ENCODE measurements at regions not wholly inside any gene's neighbourhood (a gene's known extent, or its start where the extent isn't known, plus 50 kb on each side); places are given as distances from the start of the nearest gene placed in this dataset.

DNA sequence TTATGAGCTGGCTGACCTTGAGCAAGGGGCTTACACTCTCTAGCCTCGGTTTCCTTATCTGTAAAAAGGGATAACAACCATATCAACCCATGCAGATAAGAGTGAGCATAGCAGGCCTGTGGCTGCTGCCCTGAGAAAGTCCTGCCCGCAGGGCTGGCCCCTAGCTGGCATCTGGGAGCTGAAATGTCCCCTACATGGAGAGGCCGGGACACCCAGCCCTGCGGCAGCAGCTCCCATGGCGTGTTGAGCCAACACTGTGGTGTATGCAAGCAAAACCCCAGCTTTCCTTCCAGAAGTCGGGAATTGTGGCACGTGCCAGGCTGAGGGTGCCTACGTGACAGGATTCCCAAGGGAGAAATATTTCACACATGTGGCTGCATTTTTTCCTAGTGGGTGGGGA is 358.9 kb downstream of the CTTN start:
- no peak for ATAC-seq
- TF ChIP-seq, protein P1, sequence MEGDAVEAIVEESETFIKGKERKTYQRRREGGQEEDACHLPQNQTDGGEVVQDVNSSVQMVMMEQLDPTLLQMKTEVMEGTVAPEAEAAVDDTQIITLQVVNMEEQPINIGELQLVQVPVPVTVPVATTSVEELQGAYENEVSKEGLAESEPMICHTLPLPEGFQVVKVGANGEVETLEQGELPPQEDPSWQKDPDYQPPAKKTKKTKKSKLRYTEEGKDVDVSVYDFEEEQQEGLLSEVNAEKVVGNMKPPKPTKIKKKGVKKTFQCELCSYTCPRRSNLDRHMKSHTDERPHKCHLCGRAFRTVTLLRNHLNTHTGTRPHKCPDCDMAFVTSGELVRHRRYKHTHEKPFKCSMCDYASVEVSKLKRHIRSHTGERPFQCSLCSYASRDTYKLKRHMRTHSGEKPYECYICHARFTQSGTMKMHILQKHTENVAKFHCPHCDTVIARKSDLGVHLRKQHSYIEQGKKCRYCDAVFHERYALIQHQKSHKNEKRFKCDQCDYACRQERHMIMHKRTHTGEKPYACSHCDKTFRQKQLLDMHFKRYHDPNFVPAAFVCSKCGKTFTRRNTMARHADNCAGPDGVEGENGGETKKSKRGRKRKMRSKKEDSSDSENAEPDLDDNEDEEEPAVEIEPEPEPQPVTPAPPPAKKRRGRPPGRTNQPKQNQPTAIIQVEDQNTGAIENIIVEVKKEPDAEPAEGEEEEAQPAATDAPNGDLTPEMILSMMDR (conservative IDR thresholded peaks at IDR 0.05; ENCODE audit: low read depth in 2 of 2) = no peak
- TF ChIP-seq NANOG (IDR thresholded peaks at IDR 0.05; ENCODE audit: borderline replicate concordance) (no peak), JUNB (IDR thresholded peaks at IDR 0.05; ENCODE audit: unreplicated experiment) (no peak), POLR2AphosphoS5 (IDR thresholded peaks at IDR 0.05; ENCODE audit: low read depth) (no peak), EZH2phosphoT487 (IDR thresholded peaks at IDR 0.05; ENCODE audit: unreplicated experiment) (no peak), ZNF331 (CRISPR knock-in tag; IDR thresholded peaks at IDR 0.05; ENCODE audit: low read depth) (no peak), CREB1 (CRISPR knock-in tag; IDR thresholded peaks at IDR 0.05; ENCODE audit: low read depth) (no peak), ZNF114 (CRISPR knock-in tag; IDR thresholded peaks at IDR 0.05) (no peak), ETS1 (IDR thresholded peaks at IDR 0.05) (no peak), STAT1 (IDR thresholded peaks at IDR 0.05; ENCODE audit: unreplicated experiment) (no peak), EZH2 (IDR thresholded peaks at IDR 0.05; ENCODE audit: low read depth, unreplicated experiment) (no peak)
- TF ChIP-seq, protein P2, sequence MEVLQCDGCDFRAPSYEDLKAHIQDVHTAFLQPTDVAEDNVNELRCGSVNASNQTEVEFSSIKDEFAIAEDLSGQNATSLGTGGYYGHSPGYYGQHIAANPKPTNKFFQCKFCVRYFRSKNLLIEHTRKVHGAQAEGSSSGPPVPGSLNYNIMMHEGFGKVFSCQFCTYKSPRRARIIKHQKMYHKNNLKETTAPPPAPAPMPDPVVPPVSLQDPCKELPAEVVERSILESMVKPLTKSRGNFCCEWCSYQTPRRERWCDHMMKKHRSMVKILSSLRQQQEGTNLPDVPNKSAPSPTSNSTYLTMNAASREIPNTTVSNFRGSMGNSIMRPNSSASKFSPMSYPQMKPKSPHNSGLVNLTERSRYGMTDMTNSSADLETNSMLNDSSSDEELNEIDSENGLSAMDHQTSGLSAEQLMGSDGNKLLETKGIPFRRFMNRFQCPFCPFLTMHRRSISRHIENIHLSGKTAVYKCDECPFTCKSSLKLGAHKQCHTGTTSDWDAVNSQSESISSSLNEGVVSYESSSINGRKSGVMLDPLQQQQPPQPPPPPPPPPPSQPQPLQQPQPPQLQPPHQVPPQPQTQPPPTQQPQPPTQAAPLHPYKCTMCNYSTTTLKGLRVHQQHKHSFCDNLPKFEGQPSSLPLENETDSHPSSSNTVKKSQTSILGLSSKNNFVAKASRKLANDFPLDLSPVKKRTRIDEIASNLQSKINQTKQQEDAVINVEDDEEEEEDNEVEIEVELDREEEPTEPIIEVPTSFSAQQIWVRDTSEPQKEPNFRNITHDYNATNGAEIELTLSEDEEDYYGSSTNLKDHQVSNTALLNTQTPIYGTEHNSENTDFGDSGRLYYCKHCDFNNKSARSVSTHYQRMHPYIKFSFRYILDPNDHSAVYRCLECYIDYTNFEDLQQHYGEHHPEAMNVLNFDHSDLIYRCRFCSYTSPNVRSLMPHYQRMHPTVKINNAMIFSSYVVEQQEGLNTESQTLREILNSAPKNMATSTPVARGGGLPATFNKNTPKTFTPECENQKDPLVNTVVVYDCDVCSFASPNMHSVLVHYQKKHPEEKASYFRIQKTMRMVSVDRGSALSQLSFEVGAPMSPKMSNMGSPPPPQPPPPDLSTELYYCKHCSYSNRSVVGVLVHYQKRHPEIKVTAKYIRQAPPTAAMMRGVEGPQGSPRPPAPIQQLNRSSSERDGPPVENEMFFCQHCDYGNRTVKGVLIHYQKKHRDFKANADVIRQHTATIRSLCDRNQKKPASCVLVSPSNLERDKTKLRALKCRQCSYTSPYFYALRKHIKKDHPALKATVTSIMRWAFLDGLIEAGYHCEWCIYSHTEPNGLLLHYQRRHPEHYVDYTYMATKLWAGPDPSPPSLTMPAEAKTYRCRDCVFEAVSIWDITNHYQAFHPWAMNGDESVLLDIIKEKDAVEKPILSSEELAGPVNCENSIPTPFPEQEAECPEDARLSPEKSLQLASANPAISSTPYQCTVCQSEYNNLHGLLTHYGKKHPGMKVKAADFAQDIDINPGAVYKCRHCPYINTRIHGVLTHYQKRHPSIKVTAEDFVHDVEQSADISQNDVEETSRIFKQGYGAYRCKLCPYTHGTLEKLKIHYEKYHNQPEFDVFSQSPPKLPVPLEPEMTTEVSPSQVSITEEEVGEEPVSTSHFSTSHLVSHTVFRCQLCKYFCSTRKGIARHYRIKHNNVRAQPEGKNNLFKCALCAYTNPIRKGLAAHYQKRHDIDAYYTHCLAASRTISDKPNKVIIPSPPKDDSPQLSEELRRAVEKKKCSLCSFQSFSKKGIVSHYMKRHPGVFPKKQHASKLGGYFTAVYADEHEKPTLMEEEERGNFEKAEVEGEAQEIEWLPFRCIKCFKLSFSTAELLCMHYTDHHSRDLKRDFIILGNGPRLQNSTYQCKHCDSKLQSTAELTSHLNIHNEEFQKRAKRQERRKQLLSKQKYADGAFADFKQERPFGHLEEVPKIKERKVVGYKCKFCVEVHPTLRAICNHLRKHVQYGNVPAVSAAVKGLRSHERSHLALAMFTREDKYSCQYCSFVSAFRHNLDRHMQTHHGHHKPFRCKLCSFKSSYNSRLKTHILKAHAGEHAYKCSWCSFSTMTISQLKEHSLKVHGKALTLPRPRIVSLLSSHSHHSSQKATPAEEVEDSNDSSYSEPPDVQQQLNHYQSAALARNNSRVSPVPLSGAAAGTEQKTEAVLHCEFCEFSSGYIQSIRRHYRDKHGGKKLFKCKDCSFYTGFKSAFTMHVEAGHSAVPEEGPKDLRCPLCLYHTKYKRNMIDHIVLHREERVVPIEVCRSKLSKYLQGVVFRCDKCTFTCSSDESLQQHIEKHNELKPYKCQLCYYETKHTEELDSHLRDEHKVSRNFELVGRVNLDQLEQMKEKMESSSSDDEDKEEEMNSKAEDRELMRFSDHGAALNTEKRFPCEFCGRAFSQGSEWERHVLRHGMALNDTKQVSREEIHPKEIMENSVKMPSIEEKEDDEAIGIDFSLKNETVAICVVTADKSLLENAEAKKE (CRISPR knock-in tag; IDR thresholded peaks at IDR 0.05) = no peak
- TF ChIP-seq, protein P3, sequence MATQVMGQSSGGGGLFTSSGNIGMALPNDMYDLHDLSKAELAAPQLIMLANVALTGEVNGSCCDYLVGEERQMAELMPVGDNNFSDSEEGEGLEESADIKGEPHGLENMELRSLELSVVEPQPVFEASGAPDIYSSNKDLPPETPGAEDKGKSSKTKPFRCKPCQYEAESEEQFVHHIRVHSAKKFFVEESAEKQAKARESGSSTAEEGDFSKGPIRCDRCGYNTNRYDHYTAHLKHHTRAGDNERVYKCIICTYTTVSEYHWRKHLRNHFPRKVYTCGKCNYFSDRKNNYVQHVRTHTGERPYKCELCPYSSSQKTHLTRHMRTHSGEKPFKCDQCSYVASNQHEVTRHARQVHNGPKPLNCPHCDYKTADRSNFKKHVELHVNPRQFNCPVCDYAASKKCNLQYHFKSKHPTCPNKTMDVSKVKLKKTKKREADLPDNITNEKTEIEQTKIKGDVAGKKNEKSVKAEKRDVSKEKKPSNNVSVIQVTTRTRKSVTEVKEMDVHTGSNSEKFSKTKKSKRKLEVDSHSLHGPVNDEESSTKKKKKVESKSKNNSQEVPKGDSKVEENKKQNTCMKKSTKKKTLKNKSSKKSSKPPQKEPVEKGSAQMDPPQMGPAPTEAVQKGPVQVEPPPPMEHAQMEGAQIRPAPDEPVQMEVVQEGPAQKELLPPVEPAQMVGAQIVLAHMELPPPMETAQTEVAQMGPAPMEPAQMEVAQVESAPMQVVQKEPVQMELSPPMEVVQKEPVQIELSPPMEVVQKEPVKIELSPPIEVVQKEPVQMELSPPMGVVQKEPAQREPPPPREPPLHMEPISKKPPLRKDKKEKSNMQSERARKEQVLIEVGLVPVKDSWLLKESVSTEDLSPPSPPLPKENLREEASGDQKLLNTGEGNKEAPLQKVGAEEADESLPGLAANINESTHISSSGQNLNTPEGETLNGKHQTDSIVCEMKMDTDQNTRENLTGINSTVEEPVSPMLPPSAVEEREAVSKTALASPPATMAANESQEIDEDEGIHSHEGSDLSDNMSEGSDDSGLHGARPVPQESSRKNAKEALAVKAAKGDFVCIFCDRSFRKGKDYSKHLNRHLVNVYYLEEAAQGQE (IDR thresholded peaks at IDR 0.05; ENCODE audit: unreplicated experiment) = no peak
- Histone ChIP-seq H3K27ac (ENCODE audit: low read depth) (no peak overlapping the region), H3K4me1 (ENCODE audit: insufficient read depth) (peaks cover 5% of the 10 kb centered on the region; the same call in 1 of the 2 replicates), H3K9me2 (ENCODE audit: insufficient read depth) (no peaks in the 10 kb centered on the region), H4K20me1 (replicated peaks; ENCODE audit: insufficient read depth) (peaks cover 8% of the 10 kb centered on the region), H3K36me3 (ENCODE audit: insufficient read depth) (no peaks in the 10 kb centered on the region), H3K27me3 (ENCODE audit: insufficient read depth) (no peaks in the 10 kb centered on the region), H3K79me2 (replicated peaks; ENCODE audit: insufficient read depth) (no peaks in the 10 kb centered on the region), H3K4me2 (no peak overlapping the region), H3K4me3 (no peak overlapping the region), H3F3A (replicated peaks; ENCODE audit: low read depth) (no peaks in the 10 kb centered on the region; the same call in 1 of the 2 replicates), H2AFZ (no peak overlapping the region)
- Mint-ChIP-seq H3K4me1 (peaks cover 26% of the 10 kb centered on the region), H3K27ac (no peak overlapping the region), H3K4me3 (no peak overlapping the region), H3K36me3 (ENCODE audit: low read depth) (peaks cover 31% of the 10 kb centered on the region), H3K9me3 (peaks cover 13% of the 10 kb centered on the region), H3K27me3 (ENCODE audit: insufficient read depth, low read depth, poor library complexity) (peaks cover 22% of the 10 kb centered on the region)
- DNase-seq (ENCODE audit: low spot score) = no peak

All from GM23338 (cell line).